Erythroblast (primary cell): ENCODE measurements at regions not wholly inside any gene's neighbourhood (a gene's known extent, or its start where the extent isn't known, plus 50 kb on each side); places are given as distances from the start of the nearest gene placed in this dataset.

ENCODE experiments used
- GATA1 ChIP-seq: IDR thresholded peaks from 2 replicates; pipeline ENCODE4 v1.6.1; 2011; ENCODE audit warnings: low read depth, mild to moderate bottlenecking, control low read depth, low read length, moderate library complexity
- POLR2A ChIP-seq: IDR thresholded peaks from 2 replicates; pipeline ENCODE4 v1.6.1; 2011; ENCODE audit warnings: mild to moderate bottlenecking, low read length

DNA sequence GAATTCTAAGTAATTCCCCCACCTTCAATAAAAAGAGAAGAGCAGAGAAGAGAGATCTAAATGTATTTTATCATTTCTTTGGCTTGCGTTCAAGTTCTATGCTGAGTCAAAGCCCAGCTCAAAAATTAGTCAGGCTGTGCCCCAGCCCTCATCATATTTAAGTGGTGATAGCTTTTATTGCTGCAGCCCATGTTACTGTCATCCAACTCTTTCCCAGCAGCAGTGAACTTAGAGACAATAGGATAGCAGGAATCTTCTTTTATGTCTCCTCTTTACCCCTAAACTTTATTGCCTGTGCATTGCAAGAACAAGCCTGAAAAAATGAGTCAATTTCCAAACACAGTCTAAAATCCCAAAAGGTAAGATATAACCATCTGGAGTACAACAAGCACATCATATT, 1599.3 kb upstream of the PIK3C3 start:
- no peak for TF ChIP-seq POLR2A
- TF ChIP-seq GATA1 = no peak
